GM12891 (cell line): ENCODE measurements at regions not wholly inside any gene's neighbourhood (a gene's known extent, or its start where the extent isn't known, plus 50 kb on each side); places are given as distances from the start of the nearest gene placed in this dataset.
"Not testable (repeated sequence)": the region's sequence is repeated elsewhere in the genome, so short reads cannot be mapped to it uniquely, and the experiment has no call there.

Experiments
- DNase-seq: peaks from one replicate; pipeline ENCODE4 v3.0.0; 2011; ENCODE audit warnings: low spot score; ENCODE audit not compliant: insufficient read length
- FAIRE-seq: peaks from 2 replicates; lab custom pipeline; 2011; peaks lifted over from hg19 to GRCh38; lab: Jason Lieb, UNC
- PAX5 ChIP-seq: IDR thresholded peaks from 2 replicates; pipeline ENCODE4 v1.6.1; 2011; ENCODE audit warnings: low read length, moderate library complexity, mild to moderate bottlenecking; ENCODE audit not compliant: insufficient read depth, severe bottlenecking
- POLR2A ChIP-seq: IDR thresholded peaks from 2 replicates; pipeline ENCODE4 v1.6.1; 2011; ENCODE audit warnings: low read depth, low read length, control low read depth
- POLR2AphosphoS5 ChIP-seq: IDR thresholded peaks from 2 replicates; pipeline ENCODE4 v1.6.1; 2011; ENCODE audit warnings: low read depth, low read length, control low read depth
- POU2F2 ChIP-seq: IDR thresholded peaks from 2 replicates; pipeline ENCODE4 v1.6.1; 2011; ENCODE audit warnings: low read depth, mild to moderate bottlenecking, control low read depth, low read length, moderate library complexity
- SPI1 ChIP-seq: IDR thresholded peaks from 2 replicates; pipeline ENCODE4 v1.6.1; 2011; ENCODE audit warnings: low read depth, low read length, control low read depth
- TAF1 ChIP-seq: IDR thresholded peaks from 2 replicates; pipeline ENCODE4 v1.6.1; 2011; ENCODE audit warnings: low read depth, low read length, control low read depth

DNA sequence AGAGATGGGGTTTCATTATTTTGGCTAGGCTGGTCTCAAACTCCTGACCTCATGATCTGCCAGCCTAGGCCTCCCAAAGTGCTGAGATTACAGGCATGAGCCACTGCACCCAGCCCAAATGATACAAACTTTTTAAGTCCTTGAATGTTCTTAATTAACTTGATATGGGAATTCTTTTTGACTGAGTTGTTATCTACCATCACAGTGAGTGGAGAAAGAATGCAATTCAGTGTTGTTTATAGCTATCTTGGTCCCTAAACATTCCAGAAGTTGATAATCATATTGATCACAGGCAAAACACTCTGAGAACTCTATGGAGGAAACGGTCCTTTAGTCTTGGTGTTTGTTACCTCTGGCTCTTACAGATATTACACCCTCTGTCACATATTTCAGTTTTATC, 1072.5 kb downstream of the SUCLG1 start:
- DNase-seq (no peak), FAIRE-seq (no peak)
- TF ChIP-seq SPI1 (no peak), TAF1 (no peak), POLR2A (no peak), POLR2AphosphoS5 (no peak)

- FAIRE-seq (no peak), DNase-seq (no peak)
- TF ChIP-seq POLR2A (no peak), SPI1 (no peak), TAF1 (no peak), PAX5 (no peak), POU2F2 (no peak), POLR2AphosphoS5 (no peak)
Observed at GRCh38 chr2:83378921-83379320, 1080.2 kb downstream of the SUCLG1 start.

GRCh38 chr2:83376731-83377130, 1082.3 kb downstream of the SUCLG1 start:
- DNase-seq (no peak), FAIRE-seq (no peak)
- TF ChIP-seq TAF1 (no peak), POU2F2 (no peak), POLR2A (no peak), PAX5 (no peak), POLR2AphosphoS5 (no peak), SPI1 (no peak)

DNA sequence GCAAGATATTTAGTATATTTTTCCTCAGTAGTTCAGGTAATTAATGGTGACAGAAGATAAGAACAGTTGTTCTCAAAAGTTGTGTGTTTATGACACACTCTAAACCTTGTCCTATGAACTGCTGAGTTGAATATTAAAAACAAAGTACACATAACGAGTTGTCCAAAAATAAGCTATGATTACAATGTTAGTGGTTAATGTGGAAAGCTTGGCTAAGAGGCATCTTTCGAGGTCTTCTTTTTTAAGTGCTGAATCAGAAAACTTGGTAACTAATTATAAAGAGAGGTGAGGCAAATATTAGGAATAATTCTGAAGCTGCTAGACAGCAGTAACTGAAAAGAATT, 1088.7 kb downstream of the SUCLG1 start:
- FAIRE-seq (no peak), DNase-seq (no peak)
- TF ChIP-seq PAX5, result no peak
- no peak for TF ChIP-seq POU2F2
- no peak for TF ChIP-seq TAF1
- no peak for TF ChIP-seq POLR2AphosphoS5
- no peak for TF ChIP-seq SPI1
- no peak for TF ChIP-seq POLR2A

DNA sequence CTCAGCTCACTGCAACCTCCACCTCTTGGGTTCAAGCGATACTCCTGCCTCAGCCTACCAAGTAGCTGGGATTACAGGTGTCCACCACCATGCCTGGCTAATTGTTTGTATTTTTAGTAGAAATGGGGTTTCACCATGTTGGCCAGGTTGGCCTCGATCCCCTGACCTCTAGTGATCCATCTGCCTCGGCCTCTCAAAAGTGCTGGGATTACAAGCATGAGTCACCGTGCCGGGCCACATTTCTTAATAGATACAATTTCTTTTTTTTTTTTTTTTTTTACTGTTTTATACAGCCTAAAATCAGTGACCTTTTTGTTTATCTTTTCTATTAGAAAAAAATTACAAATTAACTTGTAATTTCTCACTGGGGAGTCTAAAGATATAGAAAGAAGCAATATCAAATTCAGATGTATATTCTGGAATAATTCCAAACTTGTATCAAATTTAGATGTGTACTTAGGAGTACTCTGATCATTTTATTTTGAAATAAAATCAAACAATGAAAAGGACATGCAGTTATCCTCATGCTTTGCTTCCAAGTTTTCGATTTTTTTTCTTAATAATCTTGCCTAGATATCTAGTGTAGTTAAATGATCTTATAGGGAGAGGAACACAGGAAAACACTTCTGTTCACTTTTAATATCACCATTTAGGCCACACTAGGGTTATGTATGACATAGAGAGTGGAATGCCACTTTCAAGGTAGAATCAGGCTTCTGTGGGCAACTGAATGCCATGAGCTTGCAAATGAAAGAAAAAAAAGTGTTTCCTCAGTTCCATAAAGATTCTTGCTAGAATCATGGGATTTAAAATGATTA, 1089.3 kb downstream of the SUCLG1 start:
- no peak for DNase-seq
- TF ChIP-seq POLR2AphosphoS5, result no peak
- no peak for TF ChIP-seq POLR2A
- TF ChIP-seq SPI1, result no peak
- TF ChIP-seq POU2F2, result no peak
- no peak for TF ChIP-seq TAF1
- TF ChIP-seq PAX5, result no peak
- FAIRE-seq, result no peak

DNA sequence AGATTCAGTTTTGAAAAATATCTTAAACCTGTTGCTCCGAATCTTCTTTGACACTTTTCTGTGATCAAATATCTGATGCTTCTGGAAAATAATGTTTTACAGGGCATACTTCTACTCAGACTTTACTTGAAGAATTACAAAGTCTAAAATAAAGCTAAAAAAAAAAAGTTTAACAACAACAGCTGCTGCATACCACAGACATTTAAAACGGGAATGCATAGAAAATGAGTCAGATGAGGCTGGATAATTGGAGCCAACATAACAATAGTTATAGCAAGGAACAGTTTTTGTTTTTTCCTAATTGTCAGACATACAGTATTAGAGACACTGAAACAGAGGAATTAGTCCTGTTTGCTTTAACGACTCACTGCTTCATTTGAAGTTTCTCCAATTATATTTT, 1090.2 kb downstream of the SUCLG1 start:
- no peak for FAIRE-seq
- TF ChIP-seq POLR2A, result no peak
- TF ChIP-seq POU2F2, result no peak
- TF ChIP-seq POLR2AphosphoS5, result no peak
- no peak for DNase-seq

DNA sequence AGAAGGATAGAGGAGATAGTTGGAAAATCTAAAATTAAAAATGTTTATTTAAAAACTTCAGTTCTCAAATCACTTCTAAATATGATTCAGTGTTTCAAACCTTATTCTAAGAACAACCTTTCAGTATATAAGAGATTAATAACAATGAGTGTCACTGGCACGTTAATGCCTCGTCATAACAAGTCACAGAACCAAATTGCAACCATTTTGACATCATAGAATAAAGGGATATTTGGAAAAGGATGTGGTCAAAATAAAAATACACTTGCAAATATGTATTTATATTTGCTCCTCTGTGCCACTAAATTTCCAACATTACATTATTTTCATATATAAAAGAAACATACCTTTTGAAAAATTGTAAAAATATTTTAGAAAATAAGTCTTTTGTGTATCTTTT, 1090.6 kb downstream of the SUCLG1 start:
- FAIRE-seq, result no peak
- TF ChIP-seq PAX5 (no peak), POLR2AphosphoS5 (no peak), TAF1 (no peak), POU2F2 (no peak), SPI1 (no peak)
- no peak for DNase-seq

DNA sequence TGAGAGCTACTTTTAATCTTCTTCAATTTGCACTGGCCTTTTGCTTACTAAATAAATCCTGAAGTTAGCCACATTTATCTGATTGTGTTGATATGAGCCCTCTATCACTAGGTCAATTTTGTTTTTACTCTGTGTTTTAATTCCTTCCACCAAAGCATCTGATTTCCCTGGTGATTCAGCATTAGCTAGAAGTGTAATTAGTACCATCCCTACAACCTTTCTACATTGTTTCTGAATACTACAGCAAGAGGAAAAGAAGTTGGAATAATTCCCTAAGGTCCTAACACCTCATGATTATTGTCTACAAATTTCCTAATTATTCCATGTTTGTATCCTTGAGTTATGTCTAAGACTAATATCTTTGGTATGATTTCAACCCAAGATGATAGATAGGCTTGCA, 1093.6 kb downstream of the SUCLG1 start:
- FAIRE-seq, result no peak
- TF ChIP-seq POLR2AphosphoS5, result no peak
- no peak for TF ChIP-seq POLR2A
- no peak for TF ChIP-seq TAF1
- TF ChIP-seq POU2F2, result no peak
- no peak for TF ChIP-seq SPI1

GRCh38 chr2:83364264-83364663, 1094.8 kb downstream of the SUCLG1 start:
- FAIRE-seq (no peak), DNase-seq (no peak)
- TF ChIP-seq POLR2A (no peak), PAX5 (no peak), POU2F2 (no peak), POLR2AphosphoS5 (no peak), SPI1 (no peak), TAF1 (no peak)

More for the DNA sequence above, 1093.6 kb downstream of the SUCLG1 start:
- no peak for DNase-seq

GRCh38 chr2:83363138-83363537, 1095.9 kb downstream of the SUCLG1 start:
- DNase-seq, FAIRE-seq: not testable (repeated sequence)

DNA sequence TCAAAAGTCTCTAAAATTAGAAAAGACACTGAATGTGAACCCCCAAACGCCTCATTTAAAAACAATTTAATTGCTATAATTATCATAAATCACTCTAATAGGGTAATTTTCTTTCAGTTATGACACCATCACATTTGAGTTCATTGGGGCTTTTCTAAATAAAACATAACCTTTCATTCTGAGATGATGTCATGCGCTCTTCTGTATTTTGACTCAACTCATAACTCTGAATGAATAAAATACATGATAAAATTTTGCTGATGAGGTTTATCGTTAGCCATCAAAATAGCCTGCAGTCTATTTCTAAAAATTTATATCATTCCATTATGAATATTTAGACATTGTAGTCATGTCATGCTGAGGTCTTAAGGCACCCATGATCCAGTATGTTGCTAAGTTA, 1099.7 kb downstream of the SUCLG1 start:
- TF ChIP-seq POLR2AphosphoS5 (no peak), POLR2A (no peak), PAX5 (no peak), SPI1 (no peak), TAF1 (no peak), POU2F2 (no peak)
- no peak for FAIRE-seq

More for the DNA sequence above, 1099.7 kb downstream of the SUCLG1 start:
- no peak for DNase-seq
